ENCODE measurements at regions not wholly inside any gene's neighbourhood (a gene's known extent, or its start where the extent isn't known, plus 50 kb on each side); places are given as distances from the start of the nearest gene placed in this dataset.

- TF ChIP-seq POLR2A (IDR thresholded peaks at IDR 0.05; ENCODE audit: low read depth) (no peak), CTCF (IDR thresholded peaks at IDR 0.05) (no peak)
Measured at GRCh38 chr11:127994736-127995135, 592.6 kb downstream of the ETS1 start.
